Naive thymus-derived CD8-positive, alpha-beta T cell (primary cell): ENCODE measurements at regions not wholly inside any gene's neighbourhood (a gene's known extent, or its start where the extent isn't known, plus 50 kb on each side); places are given as distances from the start of the nearest gene placed in this dataset.

Source experiments
- ATAC-seq, 2 donors: fragments of 150-1000 bp; cut with Tn5 transposase in 1 of 2; sonication (Bioruptor Pico), chemical (Tn5 transposase) in 1 of 2; 1 replicate in 1 of 2; 2 replicates in 1 of 2; pipeline ENCODE4 v1.10.0; 2021; ENCODE audit warnings: mild to moderate bottlenecking in 2 of 2, moderate library complexity in 2 of 2
- POLR2A ChIA-PET: fragments of 350-600 bp; sonication (Branson Sonifier 250); formaldehyde crosslinking; loops from one replicate; lab custom pipeline; 2021; ENCODE audit warnings: antibody characterized with exemption; lab: Charles Lee
- DNase-seq, 10 donors: peaks; one replicate each; pipeline versions ENCODE4 v3.0.0 to v3.0.0-alpha.2; 2020 to 2022
- H3K27ac Mint-ChIP-seq, 10 donors: one replicate each; pipeline ENCODE4 v1.8.0; 2020 to 2022; ENCODE audit warnings: mild to moderate bottlenecking in 10 of 10, mixed read lengths in 10 of 10, moderate library complexity in 4 of 10, inconsistent platforms in 1 of 10
- H3K27me3 Mint-ChIP-seq, 5 donors: one replicate each; pipeline ENCODE4 v1.8.0; 2021 to 2022; ENCODE audit warnings: mixed read lengths in 5 of 5
- H3K36me3 Mint-ChIP-seq, 3 donors: one replicate each; pipeline ENCODE4 v1.8.0; 2020 to 2022; ENCODE audit warnings: mixed read lengths in 3 of 3, mild to moderate bottlenecking in 2 of 3, inconsistent platforms in 1 of 3
- H3K4me1 Mint-ChIP-seq, 4 donors: one replicate each; pipeline ENCODE4 v1.8.0; 2021 to 2022; ENCODE audit warnings: mixed read lengths in 4 of 4
- H3K4me3 Mint-ChIP-seq, 10 donors: one replicate each; pipeline ENCODE4 v1.8.0; 2020 to 2022; ENCODE audit warnings: mild to moderate bottlenecking in 10 of 10, mixed read lengths in 10 of 10, moderate library complexity in 6 of 10, inconsistent platforms in 1 of 10
- H3K9me3 Mint-ChIP-seq, 9 donors: one replicate each; pipeline ENCODE4 v1.8.0; 2020 to 2022; ENCODE audit warnings: mixed read lengths in 9 of 9, mild to moderate bottlenecking in 3 of 9, inconsistent platforms in 1 of 9, moderate library complexity in 1 of 9

DNA sequence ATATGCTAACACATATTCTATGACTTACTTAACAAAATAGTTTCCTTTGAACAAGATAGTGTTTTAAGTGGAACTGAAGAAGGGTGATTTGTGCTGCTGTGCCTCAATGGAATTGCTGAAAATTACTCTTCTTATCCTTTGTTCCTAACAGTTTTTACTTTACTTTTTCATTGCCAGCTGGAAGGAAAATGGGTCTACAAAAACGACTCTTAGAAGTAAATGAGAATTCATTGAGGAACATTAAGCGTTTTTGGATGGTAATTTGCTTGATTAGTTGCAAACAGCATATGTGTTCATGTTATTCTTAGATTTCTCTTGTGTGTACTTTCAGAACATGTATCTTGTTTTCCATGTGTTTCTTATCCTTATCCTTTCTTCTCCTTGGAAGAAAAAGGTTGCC, 170.4 kb upstream of the VEGFC start:
- Mint-ChIP-seq H3K4me3 (no peak overlapping the region), H3K4me1 (no peaks in the 10 kb centered on the region), H3K27me3 (peaks cover 0 to 4% (median 0%) of the 10 kb centered on the region in 5 donors), H3K27ac (no peak overlapping the region), H3K9me3 (peaks cover 0 to 4% (median 0%) of the 10 kb centered on the region in 9 donors), H3K36me3 (no peaks in the 10 kb centered on the region)
- ATAC-seq (no peak), DNase-seq (no peak)
- POLR2A ChIA-PET = no interaction called here

DNA sequence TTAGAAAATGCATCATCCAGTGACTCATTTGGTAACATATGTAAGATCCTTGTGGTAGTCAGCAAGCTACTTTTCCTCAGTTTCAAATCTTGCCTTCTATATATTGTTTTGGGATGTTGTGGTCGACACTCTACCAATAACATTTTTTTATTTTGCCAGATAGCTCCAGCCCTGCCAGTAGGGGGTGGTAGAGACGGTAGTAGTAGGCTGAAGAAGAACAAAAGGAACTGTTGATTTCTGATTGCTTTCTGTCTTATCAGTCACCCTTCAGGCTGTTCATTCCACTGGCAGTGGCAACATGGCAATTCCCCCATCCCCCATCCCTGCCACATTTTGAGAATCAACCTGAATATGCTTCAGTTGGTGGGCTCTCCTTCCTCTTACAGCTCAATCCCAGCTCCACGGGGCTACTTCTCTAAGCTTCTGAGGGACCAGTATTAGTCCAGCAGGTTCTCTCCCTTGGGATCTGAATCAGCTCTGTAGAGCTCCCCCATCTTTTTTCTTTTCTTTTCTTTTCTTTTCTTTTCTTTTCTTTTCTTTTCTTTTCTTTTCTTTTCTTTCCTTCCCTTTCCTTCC, 171.5 kb upstream of the VEGFC start:
- H3K27me3 Mint-ChIP-seq = peaks cover 0 to 4% (median 0%) of the 10 kb centered on the region in 5 donors
- H3K36me3 Mint-ChIP-seq = no peaks in the 10 kb centered on the region
- H3K4me1 Mint-ChIP-seq = no peaks in the 10 kb centered on the region
- H3K4me3 Mint-ChIP-seq = no peak overlapping the region
- POLR2A ChIA-PET = no interaction called here
- peaks cover 0 to 3% (median 0%) of the 10 kb centered on the region in 9 donors for H3K9me3 Mint-ChIP-seq
- H3K27ac Mint-ChIP-seq = no peak overlapping the region
- DNase-seq (no peak), ATAC-seq (no peak)

DNA sequence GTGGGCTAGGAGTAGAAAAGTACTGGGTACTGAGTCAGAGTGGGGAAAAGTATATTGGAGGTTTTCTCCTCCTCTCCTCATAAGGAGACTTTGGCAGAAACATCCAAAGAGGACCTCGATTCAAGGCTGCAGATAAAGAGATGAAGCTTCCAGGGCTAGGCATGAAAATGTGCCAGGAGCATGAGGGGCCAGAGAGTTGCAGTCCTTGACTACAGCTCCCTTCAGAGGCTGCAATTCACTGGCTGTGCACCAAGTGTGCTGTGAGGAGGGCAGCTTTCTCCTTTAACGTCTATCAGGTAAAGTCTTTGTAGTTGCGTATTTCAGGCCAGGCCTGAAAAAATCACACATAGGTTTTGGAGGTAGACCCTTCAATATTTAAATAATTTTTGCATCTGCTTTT, 174.9 kb upstream of the VEGFC start:
- no peak for ATAC-seq
- Mint-ChIP-seq H3K27ac (no peak overlapping the region), H3K4me1 (no peaks in the 10 kb centered on the region)

DNA sequence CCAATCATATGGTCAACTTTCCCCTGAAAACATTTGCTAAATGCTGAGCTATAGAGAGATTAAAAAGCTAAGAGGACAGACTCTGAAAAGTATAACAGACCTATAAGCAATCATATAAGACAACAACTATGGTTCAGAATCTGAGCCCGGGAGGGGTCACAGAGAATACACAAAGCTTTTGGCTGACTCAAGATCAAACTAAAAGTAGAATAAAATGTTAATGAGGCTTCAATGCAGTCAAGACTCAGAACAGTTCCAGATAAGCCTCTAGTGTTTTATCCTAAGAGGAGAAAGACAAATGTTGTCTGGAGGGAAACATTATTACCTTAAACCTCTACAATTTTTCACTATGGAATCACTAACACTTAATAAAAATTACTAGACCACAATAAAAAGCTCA, 175.4 kb upstream of the VEGFC start:
- ATAC-seq (no peak), DNase-seq (no peak)
- H3K9me3 Mint-ChIP-seq = peaks cover 0 to 7% (median 0%) of the 10 kb centered on the region in 9 donors
- H3K4me1 Mint-ChIP-seq = no peaks in the 10 kb centered on the region
- POLR2A ChIA-PET = no interaction called here
- H3K27ac Mint-ChIP-seq = no peak overlapping the region
- H3K27me3 Mint-ChIP-seq = peaks cover 0 to 4% (median 0%) of the 10 kb centered on the region in 5 donors
- H3K36me3 Mint-ChIP-seq = no peaks in the 10 kb centered on the region
- H3K4me3 Mint-ChIP-seq = no peak overlapping the region

More for the DNA sequence above, 174.9 kb upstream of the VEGFC start:
- H3K36me3 Mint-ChIP-seq = no peaks in the 10 kb centered on the region
- no peak overlapping the region for H3K4me3 Mint-ChIP-seq
- POLR2A ChIA-PET = no interaction called here
- H3K27me3 Mint-ChIP-seq = peaks cover 0 to 4% (median 0%) of the 10 kb centered on the region in 5 donors
- peaks cover 0 to 7% (median 0%) of the 10 kb centered on the region in 9 donors for H3K9me3 Mint-ChIP-seq
- DNase-seq = no peak

DNA sequence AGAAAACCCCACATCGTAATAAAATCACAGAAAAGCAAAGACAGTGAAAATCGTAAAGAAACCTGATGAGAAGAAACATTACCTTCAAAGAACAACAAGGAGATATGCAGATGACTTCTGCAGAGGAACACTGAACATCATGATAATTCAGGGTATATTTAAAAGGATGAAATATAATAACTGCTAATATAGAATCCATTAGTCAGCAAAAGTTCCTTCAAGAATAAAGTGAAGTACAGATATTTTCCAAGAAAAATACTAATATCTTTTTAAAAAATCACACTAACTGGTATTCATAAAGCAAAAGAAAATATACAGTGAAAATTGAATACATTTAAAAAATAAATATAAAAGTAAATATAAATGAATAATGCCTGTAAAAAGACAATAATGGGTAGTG, 176.3 kb upstream of the VEGFC start:
- H3K27me3 Mint-ChIP-seq = peaks cover 0 to 4% (median 0%) of the 10 kb centered on the region in 5 donors
- POLR2A ChIA-PET = no interaction called here
- H3K27ac Mint-ChIP-seq = no peak overlapping the region
- no peak for ATAC-seq
- DNase-seq = no peak
- no peaks in the 10 kb centered on the region for H3K4me1 Mint-ChIP-seq
- peaks cover 0 to 7% (median 0%) of the 10 kb centered on the region in 9 donors for H3K9me3 Mint-ChIP-seq
- no peaks in the 10 kb centered on the region for H3K36me3 Mint-ChIP-seq
- no peak overlapping the region for H3K4me3 Mint-ChIP-seq

DNA sequence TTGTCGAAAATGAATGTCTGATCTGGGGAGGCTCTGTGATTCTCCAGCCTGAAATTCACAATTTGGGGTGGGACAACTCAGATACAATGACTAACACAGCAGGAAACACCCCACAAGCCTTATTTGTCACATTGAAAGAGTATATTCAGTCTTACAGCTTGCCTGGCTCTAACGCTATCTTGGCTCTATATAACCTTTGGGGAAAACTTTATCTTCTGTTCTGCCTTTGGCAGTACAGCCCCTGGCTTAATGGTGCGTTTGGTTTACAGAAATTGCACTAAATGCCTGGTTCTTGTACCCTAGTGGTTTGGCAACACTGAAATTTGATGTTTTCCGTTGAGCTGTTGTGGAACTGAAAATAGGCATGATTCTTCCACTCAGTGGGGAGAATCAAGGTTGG, 178.1 kb upstream of the VEGFC start:
- H3K4me3 Mint-ChIP-seq = no peak overlapping the region
- no peak overlapping the region for H3K27ac Mint-ChIP-seq
- no peaks in the 10 kb centered on the region for H3K4me1 Mint-ChIP-seq
- H3K36me3 Mint-ChIP-seq = no peaks in the 10 kb centered on the region
- peaks cover 0 to 7% (median 0%) of the 10 kb centered on the region in 9 donors for H3K9me3 Mint-ChIP-seq
- peaks cover 0 to 3% (median 0%) of the 10 kb centered on the region in 5 donors for H3K27me3 Mint-ChIP-seq
- no peak for ATAC-seq
- DNase-seq = no peak
- POLR2A ChIA-PET = no interaction called here

DNA sequence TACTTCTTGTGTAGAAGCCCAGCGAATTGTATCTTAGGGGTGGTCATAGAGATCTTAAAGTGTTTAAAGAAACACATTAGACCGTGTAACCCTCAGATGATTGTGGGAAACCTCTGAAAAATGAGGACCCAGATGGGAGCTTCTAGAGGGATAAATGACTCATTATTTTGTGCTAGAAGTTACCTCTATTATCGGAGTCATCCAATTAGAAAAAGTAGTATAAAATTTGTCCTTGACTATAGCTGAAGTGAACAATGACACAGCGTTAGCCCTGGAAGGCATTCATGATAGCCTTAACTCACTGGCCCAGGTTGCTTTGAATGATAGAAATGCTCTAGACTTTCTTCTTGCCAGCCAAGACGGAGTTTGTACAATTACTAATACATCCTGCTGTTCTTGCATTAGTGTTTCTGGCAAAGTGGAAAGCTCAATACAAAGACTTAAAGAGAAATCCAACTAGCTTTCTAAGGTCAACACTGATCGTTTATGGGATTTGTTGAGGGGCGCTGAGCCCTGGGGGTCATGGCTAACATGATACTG, 178.9 kb upstream of the VEGFC start:
- ATAC-seq = no peak
- H3K9me3 Mint-ChIP-seq = peaks cover 0 to 7% (median 0%) of the 10 kb centered on the region in 9 donors
- H3K36me3 Mint-ChIP-seq = no peaks in the 10 kb centered on the region
- H3K4me1 Mint-ChIP-seq = no peaks in the 10 kb centered on the region
- peaks cover 0 to 1% (median 0%) of the 10 kb centered on the region in 5 donors for H3K27me3 Mint-ChIP-seq
- DNase-seq = no peak
- no peak overlapping the region for H3K4me3 Mint-ChIP-seq
- POLR2A ChIA-PET = no interaction called here
- no peak overlapping the region for H3K27ac Mint-ChIP-seq

DNA sequence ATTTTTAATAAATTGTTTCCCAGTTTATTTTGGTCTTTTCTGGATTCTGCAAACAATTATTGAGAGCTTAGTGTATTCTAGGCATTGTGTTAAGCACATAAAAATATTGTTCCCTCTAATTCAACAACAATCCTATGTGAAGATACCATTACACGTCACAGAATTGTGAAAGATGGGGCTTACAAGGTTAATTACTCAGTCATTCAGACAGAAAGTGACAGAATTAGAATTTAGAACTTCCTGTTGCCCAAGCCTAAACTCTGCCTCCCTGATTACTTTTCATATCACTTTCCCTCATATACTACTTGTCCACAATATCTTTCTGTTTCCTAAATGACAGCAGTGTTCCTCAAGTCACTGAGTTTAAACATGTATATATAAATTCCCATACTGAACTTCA, 186.7 kb upstream of the VEGFC start:
- Mint-ChIP-seq H3K9me3 (peaks cover 0 to 17% (median 0%) of the 10 kb centered on the region in 9 donors), H3K36me3 (no peaks in the 10 kb centered on the region), H3K27me3 (peaks cover 0 to 5% (median 1%) of the 10 kb centered on the region in 5 donors), H3K27ac (no peak overlapping the region), H3K4me1 (no peaks in the 10 kb centered on the region), H3K4me3 (no peak overlapping the region)
- DNase-seq = no peak
- no peak for ATAC-seq
- POLR2A ChIA-PET = no interaction called here

DNA sequence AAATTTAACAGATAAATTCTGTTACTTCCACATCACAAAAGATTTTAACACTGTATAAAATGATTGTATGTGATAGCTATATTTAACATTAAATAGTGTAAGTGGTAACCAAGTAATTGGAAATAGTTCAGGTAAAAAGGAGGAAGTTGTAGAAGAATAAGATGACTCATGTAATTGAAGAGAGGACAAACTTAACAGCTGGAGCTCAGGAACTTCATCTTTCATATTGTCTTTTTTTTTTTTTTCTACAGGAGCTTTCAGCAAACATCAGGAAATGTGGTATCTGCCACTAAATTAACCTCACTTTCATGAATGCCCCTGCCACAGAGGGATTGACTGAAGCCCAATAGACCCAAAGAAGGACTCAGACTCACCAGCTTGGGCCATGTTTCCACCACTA, 188.4 kb upstream of the VEGFC start:
- Mint-ChIP-seq H3K4me1 (no peaks in the 10 kb centered on the region), H3K9me3 (peaks cover 0 to 17% (median 0%) of the 10 kb centered on the region in 9 donors), H3K27me3 (peaks cover 0 to 5% (median 1%) of the 10 kb centered on the region in 5 donors), H3K27ac (no peak overlapping the region), H3K36me3 (no peaks in the 10 kb centered on the region), H3K4me3 (no peak overlapping the region)
- DNase-seq (no peak), ATAC-seq (no peak)
- POLR2A ChIA-PET = no interaction called here

DNA sequence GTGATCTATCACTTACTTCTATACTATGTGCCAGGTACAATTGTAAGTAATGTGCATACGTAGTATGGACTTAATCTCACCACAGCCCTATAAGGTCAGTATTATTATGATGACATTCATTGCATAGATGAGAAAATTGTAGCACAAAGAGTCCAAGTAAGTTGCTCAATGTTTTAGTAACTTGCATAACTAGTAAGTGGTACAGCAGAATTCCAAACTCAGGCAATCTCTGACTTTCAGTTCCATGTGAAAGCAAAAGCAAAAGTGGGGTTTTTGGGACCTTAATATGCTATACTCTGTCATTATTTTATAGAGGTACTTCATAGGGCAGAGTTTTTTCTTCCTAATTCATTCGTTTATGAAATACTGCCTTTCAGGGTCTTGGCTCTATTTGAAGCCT, 188.8 kb upstream of the VEGFC start:
- Mint-ChIP-seq H3K27me3 (peaks cover 0 to 5% (median 1%) of the 10 kb centered on the region in 5 donors), H3K36me3 (no peaks in the 10 kb centered on the region), H3K27ac (no peak overlapping the region), H3K9me3 (peaks cover 0 to 17% (median 0%) of the 10 kb centered on the region in 9 donors), H3K4me1 (no peaks in the 10 kb centered on the region), H3K4me3 (no peak overlapping the region)
- ATAC-seq (no peak), DNase-seq (no peak)
- POLR2A ChIA-PET = no interaction called here

DNA sequence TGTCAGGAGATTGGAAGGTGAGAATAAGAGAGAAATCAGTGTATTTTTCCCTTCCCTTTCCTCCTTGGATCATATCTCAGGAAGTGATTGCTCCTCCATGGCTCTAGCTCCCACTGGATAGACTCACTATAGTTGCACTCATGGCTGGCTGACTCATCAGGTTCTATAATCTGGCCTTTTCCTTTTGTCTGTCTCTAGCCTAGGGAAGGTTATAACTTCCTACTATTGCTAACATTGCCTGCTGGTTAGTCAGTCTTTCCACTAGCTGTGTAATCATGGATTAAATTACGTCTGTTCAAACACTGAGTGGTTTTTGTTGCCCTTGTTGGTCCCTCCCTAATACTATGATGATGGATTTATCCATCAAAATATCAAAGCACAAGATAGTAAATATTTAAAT, 195.5 kb upstream of the VEGFC start:
- H3K4me3 Mint-ChIP-seq = no peak overlapping the region
- POLR2A ChIA-PET = no interaction called here
- DNase-seq = no peak
- H3K4me1 Mint-ChIP-seq = no peaks in the 10 kb centered on the region
- peaks cover 0 to 3% (median 0%) of the 10 kb centered on the region in 5 donors for H3K27me3 Mint-ChIP-seq
- ATAC-seq = no peak
- no peaks in the 10 kb centered on the region for H3K36me3 Mint-ChIP-seq
- H3K9me3 Mint-ChIP-seq = peaks cover 0 to 13% (median 0%) of the 10 kb centered on the region in 9 donors
- H3K27ac Mint-ChIP-seq = no peak overlapping the region

DNA sequence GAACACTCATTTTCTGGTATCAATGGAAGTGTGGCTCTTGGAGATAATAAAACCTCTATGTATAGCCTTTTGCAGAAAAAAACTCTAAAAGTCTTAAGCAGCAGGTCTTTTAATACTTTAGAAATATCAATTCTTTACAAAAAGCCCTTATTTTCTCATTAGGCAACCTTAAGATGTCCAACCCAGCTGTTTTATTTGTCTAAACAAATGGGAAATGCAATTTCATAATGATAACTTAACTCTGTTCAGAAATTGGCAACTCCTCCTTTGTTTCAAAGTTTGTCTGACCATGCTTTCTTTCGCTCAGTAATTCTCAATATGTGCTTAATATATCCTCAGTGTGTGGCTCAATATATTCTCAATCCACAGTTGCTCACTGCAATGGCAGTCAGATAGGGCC, 196.5 kb upstream of the VEGFC start:
- ATAC-seq (no peak), DNase-seq (no peak)
- Mint-ChIP-seq H3K27ac (no peak overlapping the region), H3K4me1 (no peaks in the 10 kb centered on the region), H3K4me3 (no peak overlapping the region), H3K9me3 (peaks cover 0 to 9% (median 0%) of the 10 kb centered on the region in 9 donors), H3K36me3 (no peaks in the 10 kb centered on the region), H3K27me3 (peaks cover 0 to 2% (median 0%) of the 10 kb centered on the region in 5 donors)
- POLR2A ChIA-PET = no interaction called here

DNA sequence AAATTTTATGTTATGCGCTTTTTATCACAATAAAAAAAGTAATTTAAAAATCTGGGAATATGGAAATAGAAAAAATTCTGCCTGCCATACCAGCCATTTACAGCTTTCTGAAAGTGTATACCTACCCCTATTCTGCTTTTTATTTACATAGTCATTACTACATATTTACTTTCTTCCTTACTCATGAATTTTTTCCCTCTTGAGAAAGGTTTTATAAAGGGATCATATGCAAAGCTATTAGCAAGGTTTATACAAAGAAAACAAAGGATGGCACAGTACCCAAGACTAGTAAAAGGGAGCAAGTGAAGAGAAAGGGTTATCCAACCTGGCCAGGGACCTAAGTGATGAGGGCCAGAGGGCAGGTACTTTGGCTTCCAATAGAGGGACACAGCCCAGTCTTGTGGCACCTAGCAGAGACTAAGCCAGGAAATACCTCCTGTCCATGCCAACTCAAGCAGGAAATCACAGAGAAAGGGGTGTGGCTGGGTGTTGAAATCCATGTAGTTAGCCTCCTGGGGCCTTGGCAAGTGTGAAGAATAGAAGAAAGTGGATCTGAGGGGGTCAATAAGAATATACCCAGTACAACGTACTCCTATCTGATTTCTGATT, 207.3 kb upstream of the VEGFC start:
- DNase-seq (no peak), ATAC-seq (no peak)
- no peak overlapping the region for H3K27ac Mint-ChIP-seq
- no peaks in the 10 kb centered on the region for H3K27me3 Mint-ChIP-seq
- H3K36me3 Mint-ChIP-seq = no peaks in the 10 kb centered on the region
- no peaks in the 10 kb centered on the region for H3K4me1 Mint-ChIP-seq
- peaks cover 0 to 9% (median 2%) of the 10 kb centered on the region in 9 donors for H3K9me3 Mint-ChIP-seq
- POLR2A ChIA-PET = no interaction called here
- H3K4me3 Mint-ChIP-seq = no peak overlapping the region
